Hematopoietic multipotent progenitor cell treated with erythropoietin and hydrocortisone succinate and interleukin-3 and kit ligand, for 17 days (in vitro differentiated cells): ENCODE measurements at regions not wholly inside any gene's neighbourhood (a gene's known extent, or its start where the extent isn't known, plus 50 kb on each side); places are given as distances from the start of the nearest gene placed in this dataset.

Source experiments
- DNase-seq: peaks from one replicate; pipeline ENCODE4 v3.0.0-alpha.2; 2015; ENCODE audit warnings: low spot score

- DNase-seq = no peak
Observed at GRCh38 chr15:93553167-93553935, 464.3 kb upstream of the RGMA start.

- DNase-seq = no peak
Observed at GRCh38 chr15:93543093-93543492, 454.1 kb upstream of the RGMA start.

GRCh38 chr15:93527374-93528050 lies 438.5 kb upstream of the RGMA start:
- no peak for DNase-seq

- DNase-seq = no peak
Observed at GRCh38 chr15:93524432-93524831, 435.4 kb upstream of the RGMA start.

- DNase-seq = no peak
Observed at GRCh38 chr15:93523481-93523880, 434.5 kb upstream of the RGMA start.

- DNase-seq = no peak
Observed at GRCh38 chr15:93520206-93520605, 431.2 kb upstream of the RGMA start.

GRCh38 chr15:93519599-93519998 lies 430.6 kb upstream of the RGMA start:
- no peak for DNase-seq

- DNase-seq = no peak
Observed at GRCh38 chr15:93517176-93517575, 428.2 kb upstream of the RGMA start.

- DNase-seq = no peak
Observed at GRCh38 chr15:93515256-93516051, 426.4 kb upstream of the RGMA start.

GRCh38 chr15:93506646-93507045 lies 417.6 kb upstream of the RGMA start:
- no peak for DNase-seq

- DNase-seq = no peak
Observed at GRCh38 chr15:93505506-93505905, 416.5 kb upstream of the RGMA start.

- DNase-seq = no peak
Observed at GRCh38 chr15:93501946-93502345, 412.9 kb upstream of the RGMA start.

GRCh38 chr15:93500155-93500554 lies 411.1 kb upstream of the RGMA start:
- DNase-seq = no peak

GRCh38 chr15:93497291-93497690 lies 408.3 kb upstream of the RGMA start:
- DNase-seq = no peak

- no peak for DNase-seq
Observed at GRCh38 chr15:93496888-93497287, 407.9 kb upstream of the RGMA start.

GRCh38 chr15:93495799-93496637 lies 407.0 kb upstream of the RGMA start:
- no peak for DNase-seq

GRCh38 chr15:93493172-93493571 lies 404.2 kb upstream of the RGMA start:
- no peak for DNase-seq

GRCh38 chr15:93491291-93491690 lies 402.3 kb upstream of the RGMA start:
- DNase-seq = no peak

- no peak for DNase-seq
Observed at GRCh38 chr15:93488296-93488713, 399.3 kb upstream of the RGMA start.

GRCh38 chr15:93486407-93487117 lies 397.6 kb upstream of the RGMA start:
- no peak for DNase-seq
